ENCODE measurements at regions not wholly inside any gene's neighbourhood (a gene's known extent, or its start where the extent isn't known, plus 50 kb on each side); places are given as distances from the start of the nearest gene placed in this dataset.

DNA sequence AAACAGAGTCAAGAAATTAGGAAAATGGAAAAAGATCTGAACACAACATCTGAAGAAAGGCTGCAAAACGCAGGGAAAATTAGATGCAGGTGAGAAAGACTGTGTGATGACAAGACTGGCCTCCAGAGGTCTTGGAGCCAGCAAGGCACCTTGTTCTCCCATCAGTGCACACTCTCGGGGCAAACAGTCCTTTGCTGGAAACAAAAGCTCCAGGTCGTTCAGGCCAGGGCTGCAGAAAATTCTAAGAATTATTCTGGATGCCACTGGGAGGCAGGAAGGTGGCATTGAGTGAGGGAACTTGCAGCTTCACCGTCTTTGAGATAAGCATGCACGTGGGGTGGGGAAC, 219.9 kb upstream of the SSTR4 start:
- TF ChIP-seq, protein P1, sequence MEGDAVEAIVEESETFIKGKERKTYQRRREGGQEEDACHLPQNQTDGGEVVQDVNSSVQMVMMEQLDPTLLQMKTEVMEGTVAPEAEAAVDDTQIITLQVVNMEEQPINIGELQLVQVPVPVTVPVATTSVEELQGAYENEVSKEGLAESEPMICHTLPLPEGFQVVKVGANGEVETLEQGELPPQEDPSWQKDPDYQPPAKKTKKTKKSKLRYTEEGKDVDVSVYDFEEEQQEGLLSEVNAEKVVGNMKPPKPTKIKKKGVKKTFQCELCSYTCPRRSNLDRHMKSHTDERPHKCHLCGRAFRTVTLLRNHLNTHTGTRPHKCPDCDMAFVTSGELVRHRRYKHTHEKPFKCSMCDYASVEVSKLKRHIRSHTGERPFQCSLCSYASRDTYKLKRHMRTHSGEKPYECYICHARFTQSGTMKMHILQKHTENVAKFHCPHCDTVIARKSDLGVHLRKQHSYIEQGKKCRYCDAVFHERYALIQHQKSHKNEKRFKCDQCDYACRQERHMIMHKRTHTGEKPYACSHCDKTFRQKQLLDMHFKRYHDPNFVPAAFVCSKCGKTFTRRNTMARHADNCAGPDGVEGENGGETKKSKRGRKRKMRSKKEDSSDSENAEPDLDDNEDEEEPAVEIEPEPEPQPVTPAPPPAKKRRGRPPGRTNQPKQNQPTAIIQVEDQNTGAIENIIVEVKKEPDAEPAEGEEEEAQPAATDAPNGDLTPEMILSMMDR (IDR thresholded peaks at IDR 0.05), result no peak
- no peak for DNase-seq (ENCODE audit: low spot score)
- no peak for ATAC-seq (ENCODE audit: low FRiP score)

DNA sequence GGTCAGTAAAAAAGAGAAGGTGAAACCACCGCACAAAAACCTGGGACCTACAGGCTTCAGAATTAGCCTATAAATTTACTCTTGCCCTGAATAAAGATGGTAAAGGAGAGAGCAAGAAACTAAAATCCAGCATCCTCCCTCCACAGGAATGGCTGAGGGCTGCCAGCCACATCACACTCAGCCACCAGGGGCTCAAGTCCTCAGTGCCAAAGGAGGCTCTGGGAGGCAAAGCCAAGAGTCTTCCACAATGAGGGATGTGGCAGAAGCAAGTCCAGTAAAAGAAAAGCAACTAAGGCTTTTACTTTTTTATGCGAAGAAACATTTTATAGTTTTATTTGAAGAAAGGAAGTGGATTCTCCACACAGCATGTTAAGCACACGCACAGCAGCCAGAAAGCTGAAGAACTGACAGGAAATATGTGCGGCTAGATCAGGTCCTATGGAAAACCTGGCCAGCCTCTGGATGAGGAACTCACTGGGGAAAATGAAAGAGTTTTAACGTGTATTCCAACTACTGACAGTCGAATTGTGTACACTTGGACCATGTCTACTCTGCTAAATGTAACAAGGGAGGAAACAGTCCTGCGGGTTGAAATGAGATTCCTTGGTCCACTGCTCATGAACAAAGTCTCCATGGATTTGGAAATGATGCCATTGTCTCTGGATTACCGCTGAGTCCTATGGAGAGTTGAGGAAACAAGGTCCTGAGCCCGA, 219.4 kb upstream of the SSTR4 start:
- TF ChIP-seq, protein P1 (IDR thresholded peaks at IDR 0.05), result no peak
- ATAC-seq (ENCODE audit: low FRiP score) (no peak), DNase-seq (ENCODE audit: low spot score) (no peak)

DNA sequence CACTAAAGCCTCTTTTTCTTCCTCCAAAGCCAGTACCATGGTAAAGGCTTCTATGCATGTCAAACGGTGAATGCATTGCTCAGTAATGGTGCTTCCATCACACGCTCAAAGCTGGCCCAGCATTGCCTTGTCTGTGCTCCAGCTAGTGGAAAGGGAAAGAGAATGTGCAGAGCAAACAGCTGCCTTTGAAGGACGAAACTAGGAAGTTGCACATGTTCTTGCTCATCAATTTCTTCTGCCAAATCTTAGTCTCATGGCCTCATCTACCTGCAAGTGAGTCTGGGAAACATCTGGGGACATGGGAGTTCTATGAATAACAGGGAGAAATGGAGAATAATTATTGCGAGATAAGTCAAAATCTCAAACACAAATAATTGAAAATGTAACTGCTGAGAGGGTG, 216.5 kb upstream of the SSTR4 start:
- TF ChIP-seq, protein P1 (IDR thresholded peaks at IDR 0.05), result no peak
- DNase-seq (ENCODE audit: low spot score) (no peak), ATAC-seq (ENCODE audit: low FRiP score) (no peak)

DNA sequence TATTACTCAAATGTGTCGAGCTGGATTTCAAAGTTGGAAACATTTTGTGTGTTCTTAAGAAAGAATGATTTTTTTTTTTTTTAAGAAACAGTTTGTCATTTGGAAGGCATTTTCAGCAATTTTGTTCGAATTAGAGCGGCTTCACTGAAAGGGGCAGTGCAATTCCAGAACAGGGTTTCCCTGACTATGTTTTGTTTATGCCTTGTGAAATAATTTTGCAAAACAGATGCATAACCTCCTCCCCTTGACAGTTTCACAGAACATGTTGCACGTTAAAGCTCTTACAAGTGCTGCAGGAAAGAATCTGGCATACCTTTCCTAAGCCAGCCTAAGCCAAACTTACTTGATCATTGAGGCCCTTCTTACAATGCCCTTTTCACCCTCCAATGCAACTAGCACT, 216.0 kb upstream of the SSTR4 start:
- TF ChIP-seq, protein P1 (IDR thresholded peaks at IDR 0.05), result no peak
- DNase-seq (ENCODE audit: low spot score) (no peak), ATAC-seq (ENCODE audit: low FRiP score) (no peak)

DNA sequence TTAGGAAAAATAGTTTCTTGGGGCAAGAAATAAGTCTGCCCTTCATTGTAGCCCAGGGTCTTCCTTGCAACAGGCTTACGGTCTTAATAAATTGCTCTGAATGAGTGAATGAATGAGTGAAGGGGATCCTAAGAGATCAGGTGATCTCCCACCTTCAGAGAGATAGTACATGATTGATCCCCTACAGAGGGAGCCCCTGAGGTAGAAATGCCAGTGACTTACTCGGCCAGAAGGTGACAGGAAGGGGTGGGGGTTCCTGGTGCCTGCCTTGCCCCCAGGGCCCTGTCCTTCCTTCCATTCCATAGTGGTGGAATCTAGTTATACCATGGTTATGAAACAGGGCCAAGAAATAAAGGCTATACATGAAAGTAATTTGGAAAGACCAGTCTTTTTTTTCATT, 215.3 kb upstream of the SSTR4 start:
- TF ChIP-seq, protein P1 (IDR thresholded peaks at IDR 0.05), result no peak
- no peak for DNase-seq (ENCODE audit: low spot score)
- ATAC-seq (ENCODE audit: low FRiP score), result no peak

DNA sequence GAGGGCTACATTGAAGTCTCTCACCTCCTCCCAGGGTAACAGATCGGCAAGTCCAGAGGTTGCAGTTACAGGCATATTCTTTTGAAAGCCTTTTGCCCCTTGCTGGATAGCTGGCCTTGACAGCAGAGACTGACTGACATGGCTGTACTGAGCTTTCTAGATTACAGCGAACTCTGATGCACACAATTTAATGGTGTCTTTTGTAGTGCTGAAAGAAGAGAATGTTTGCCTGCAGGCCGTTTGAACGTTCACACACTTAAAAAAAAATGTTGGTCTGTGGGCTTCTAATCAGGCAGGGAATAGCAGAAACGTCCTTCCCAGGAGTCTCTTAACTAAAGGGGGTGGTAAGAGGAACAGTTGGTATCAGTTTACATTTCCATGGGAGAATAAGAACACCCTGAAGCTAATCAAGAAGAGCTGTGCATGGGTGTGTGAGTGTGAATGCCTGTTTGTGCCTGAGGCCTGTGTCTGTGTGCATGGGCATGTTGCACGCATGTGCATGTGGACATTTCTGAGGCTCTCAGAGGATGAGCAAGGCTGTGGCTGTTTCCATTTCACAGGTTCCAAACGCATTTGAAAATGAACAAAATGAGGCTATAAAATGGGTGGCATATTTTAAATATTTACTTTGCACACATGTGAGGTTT, 213.9 kb upstream of the SSTR4 start:
- DNase-seq (ENCODE audit: low spot score) (no peak), ATAC-seq (ENCODE audit: low FRiP score) (no peak)
- TF ChIP-seq, protein P1 (IDR thresholded peaks at IDR 0.05), result no peak

DNA sequence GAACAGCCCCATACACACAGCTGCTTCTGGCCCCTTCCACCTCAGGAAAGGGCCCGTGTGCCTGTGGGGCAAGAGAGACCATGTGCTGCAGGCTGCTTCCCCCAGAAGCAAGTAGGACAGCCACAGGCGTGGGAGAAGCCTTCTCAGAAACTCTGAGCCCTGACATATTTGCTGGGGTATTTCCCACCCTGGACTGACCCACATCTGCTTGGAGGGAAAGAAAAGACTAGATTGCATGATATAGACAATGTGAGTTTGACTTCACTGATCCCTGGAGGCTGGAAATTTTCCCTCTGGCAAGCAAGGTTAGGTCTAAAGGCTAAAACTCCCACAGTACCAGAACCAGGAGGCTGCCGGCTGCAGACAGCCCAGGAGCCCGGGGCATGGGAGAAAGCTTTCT, 213.3 kb upstream of the SSTR4 start:
- TF ChIP-seq, protein P1 (IDR thresholded peaks at IDR 0.05), result no peak
- DNase-seq (ENCODE audit: low spot score) (no peak), ATAC-seq (ENCODE audit: low FRiP score) (no peak)
